Right lobe of liver (tissue), 6 donors: ENCODE measurements at regions not wholly inside any gene's neighbourhood (a gene's known extent, or its start where the extent isn't known, plus 50 kb on each side); places are given as distances from the start of the nearest gene placed in this dataset.

Source experiments
- ATAC-seq, 4 donors: fragments of 200-7000 bp; cut with Tn5 transposase; one replicate each; pipeline ENCODE4 v1.9.1; 2020; ENCODE audit warnings: mild to moderate bottlenecking in 4 of 4, moderate library complexity in 4 of 4
- DNase-seq, 3 donors: peaks; one replicate each; pipeline ENCODE4 v3.0.0-alpha.2; 2020
- H3K27ac ChIP-seq, 3 donors: fragments of 200-600 bp; one replicate each; pipeline ENCODE4 v1.8.0; 2022
- H3K27me3 ChIP-seq, 2 donors: fragments of 200-600 bp; one replicate each; pipeline ENCODE4 v1.8.0; 2022
- H3K36me3 ChIP-seq, 4 donors: fragments of 200-600 bp; sonication (generic) in 1 of 4; one replicate each; pipeline versions ENCODE4 v1.5.1 to v1.8.0; 2017 to 2022; ENCODE audit warnings: control low read depth in 1 of 4
- H3K4me1 ChIP-seq, 4 donors: fragments of 200-600 bp; sonication (generic) in 1 of 4; one replicate each; pipeline versions ENCODE4 v1.5.1 to v1.8.0; 2017 to 2022; ENCODE audit warnings: control low read depth in 1 of 4
- H3K4me3 ChIP-seq, 3 donors: fragments of 200-600 bp; one replicate each; pipeline ENCODE4 v1.8.0; 2022
- H3K9me3 ChIP-seq, 4 donors: fragments of 200-600 bp; sonication (generic) in 1 of 4; one replicate each; pipeline versions ENCODE4 v1.5.1 to v1.8.0; 2017 to 2022; ENCODE audit warnings: control low read depth in 1 of 4
- CTCF ChIP-seq, 4 donors: fragments of 200-600 bp in 3 of 4; fragments of 450-650 bp in 1 of 4; IDR thresholded peaks; one replicate each; pipeline versions ENCODE4 v1.5.1 to v1.8.0; 2016 to 2022; ENCODE audit warnings: antibody characterized with exemption in 4 of 4, mild to moderate bottlenecking in 2 of 4
- POLR2A ChIP-seq: fragments of 450-650 bp; IDR thresholded peaks from one replicate; pipeline ENCODE4 v1.6.1; 2017; ENCODE audit warnings: antibody characterized with exemption, mild to moderate bottlenecking
- WGBS: methylation state at CpG from one replicate; pipeline ENCODE4 v1.1.6; 2018; ENCODE audit warnings: low coverage, low lambda C conversion rate; ENCODE audit not compliant: insufficient coverage; ENCODE audit errors: missing lambda C conversion rate; 5-methylcytosine and 5-hydroxymethylcytosine counted together
- intact Hi-C, 2 donors: fragments of 100-400 bp; cut with DNase I; formaldehyde crosslinking; loops; one replicate each; pipeline versions ENCODE4 v1.11.2 to v1.14.1; 2022
- donor health status: DM: no; HTN: yes; CAD: no.
- donor health status: DM: no; HTN: no; CAD: no.
- donor health status: DM: no; HTN: no; CAD: no.
- donor health status: DM: no; HTN: yes; CAD: no.
- donor health status: DM: no; HTN: yes; CAD: no.

GRCh38 chr3:140763532-140763931, 85.7 kb downstream of the TRIM42 start:
- no peaks in the 10 kb centered on the region for H3K27me3 ChIP-seq
- H3K4me1 ChIP-seq: no peaks in the 10 kb centered on the region
- ATAC-seq (no peak), DNase-seq (no peak)
- no peak overlapping the region for H3K4me3 ChIP-seq
- H3K36me3 ChIP-seq: no peaks in the 10 kb centered on the region
- 62% methylated on average over 1 of the region's 1 CpG for WGBS
- no peak overlapping the region for H3K27ac ChIP-seq
- H3K9me3 ChIP-seq: no peaks in the 10 kb centered on the region
- no peak for TF ChIP-seq POLR2A
- TF ChIP-seq CTCF (IDR thresholded peaks at IDR 0.05): no peak
- intact Hi-C loops: no loop called here

- Histone ChIP-seq H3K36me3 (no peaks in the 10 kb centered on the region), H3K4me1 (no peaks in the 10 kb centered on the region), H3K9me3 (no peaks in the 10 kb centered on the region), H3K27me3 (no peaks in the 10 kb centered on the region), H3K27ac (no peak overlapping the region), H3K4me3 (no peak overlapping the region)
- WGBS: 49% methylated on average over 2 of the region's 2 CpGs
- DNase-seq (no peak), ATAC-seq (no peak)
- TF ChIP-seq CTCF (IDR thresholded peaks at IDR 0.05) (no peak), POLR2A (no peak)
- intact Hi-C loops: no loop called here
These were observed 87.4 kb downstream of the TRIM42 start for GRCh38 chr3:140765246-140765645.

GRCh38 chr3:140766465-140766864, 88.6 kb downstream of the TRIM42 start:
- Histone ChIP-seq H3K36me3 (no peaks in the 10 kb centered on the region), H3K4me3 (no peak overlapping the region), H3K9me3 (no peaks in the 10 kb centered on the region), H3K27me3 (no peaks in the 10 kb centered on the region), H3K4me1 (no peaks in the 10 kb centered on the region), H3K27ac (no peak overlapping the region)
- 38% methylated on average over 3 of the region's 3 CpGs for WGBS
- no peak for ATAC-seq
- DNase-seq: no peak
- TF ChIP-seq CTCF (IDR thresholded peaks at IDR 0.05) (no peak), POLR2A (no peak)
- intact Hi-C loops: no loop called here

- ATAC-seq (no peak), DNase-seq (no peak)
- H3K27me3 ChIP-seq: no peaks in the 10 kb centered on the region
- H3K4me3 ChIP-seq: no peak overlapping the region
- no peaks in the 10 kb centered on the region for H3K4me1 ChIP-seq
- H3K9me3 ChIP-seq: no peaks in the 10 kb centered on the region
- WGBS: 45% methylated on average over 1 of the region's 1 CpG
- H3K27ac ChIP-seq: no peak overlapping the region
- no peaks in the 10 kb centered on the region for H3K36me3 ChIP-seq
- TF ChIP-seq CTCF (IDR thresholded peaks at IDR 0.05) (no peak), POLR2A (no peak)
- intact Hi-C loops: no loop called here
These were observed 89.7 kb downstream of the TRIM42 start for GRCh38 chr3:140767566-140767965.

- intact Hi-C loops: no loop called here
- TF ChIP-seq POLR2A: no peak
- TF ChIP-seq CTCF (IDR thresholded peaks at IDR 0.05): no peak
- no peak overlapping the region for H3K27ac ChIP-seq
These were observed 91.1 kb downstream of the TRIM42 start for GRCh38 chr3:140768941-140769340.

More at GRCh38 chr3:140768941-140769340, 91.1 kb downstream of the TRIM42 start:
- Histone ChIP-seq H3K36me3 (no peaks in the 10 kb centered on the region), H3K4me3 (no peak overlapping the region), H3K9me3 (no peaks in the 10 kb centered on the region), H3K27me3 (no peaks in the 10 kb centered on the region), H3K4me1 (no peaks in the 10 kb centered on the region)
- ATAC-seq (no peak), DNase-seq (no peak)
- WGBS: 56% methylated on average over 1 of the region's 2 CpGs
